GM18858 (cell line): ENCODE measurements at regions not wholly inside any gene's neighbourhood (a gene's known extent, or its start where the extent isn't known, plus 50 kb on each side); places are given as distances from the start of the nearest gene placed in this dataset.

Experiments used
- ATAC-seq: cut with Tn5 transposase; IDR thresholded peaks from one replicate; pipeline ENCODE4 v1.9.1; 2021; ENCODE audit not compliant: unreplicated experiment

DNA sequence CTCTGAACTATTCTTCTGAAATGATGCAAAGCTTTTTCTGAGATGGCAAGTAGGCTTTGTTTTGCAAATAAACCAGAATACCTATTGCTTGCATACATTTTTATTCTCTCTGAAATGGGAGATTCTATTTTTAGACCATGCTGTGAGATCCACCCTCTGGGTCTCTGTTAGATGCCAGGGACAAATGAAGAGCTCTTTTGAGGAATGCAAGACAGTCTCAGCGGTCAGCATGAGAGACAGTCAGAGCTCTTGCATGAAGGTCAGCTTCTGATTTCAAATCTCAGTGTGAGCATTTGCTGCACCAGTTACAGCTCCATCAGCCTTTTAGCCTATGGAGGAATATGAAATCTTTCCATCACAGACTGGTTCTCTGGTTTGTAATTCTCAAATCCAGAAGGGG, 429.9 kb upstream of the KLF6 start:
- ATAC-seq: no peak

GRCh38 chr10:4213441-4213840, 428.4 kb upstream of the KLF6 start:
- no peak for ATAC-seq

DNA sequence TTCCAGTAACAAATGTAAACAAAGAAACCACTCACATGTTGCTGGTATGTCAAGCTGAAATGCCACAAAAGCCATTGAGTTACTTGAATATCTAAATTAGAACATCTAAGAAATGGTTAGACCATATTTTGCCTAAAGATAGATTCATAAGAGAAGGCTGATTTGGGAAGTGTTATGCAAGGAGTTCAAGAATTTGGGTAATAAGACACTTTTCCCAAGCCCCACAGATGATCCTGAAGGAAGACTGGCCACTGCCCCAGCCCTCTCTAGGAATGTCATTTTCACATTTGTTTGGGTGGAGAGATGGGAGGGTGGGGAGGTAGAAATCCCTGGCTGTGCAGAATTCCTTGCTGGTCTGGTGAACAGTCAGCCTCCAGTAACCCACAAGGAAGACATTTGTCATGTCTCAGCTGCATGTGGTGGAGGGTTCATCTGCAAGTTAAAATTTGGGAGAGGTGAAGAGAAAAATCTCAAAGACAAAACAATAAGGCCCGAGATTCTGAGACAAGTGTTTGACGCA, 427.2 kb upstream of the KLF6 start:
- ATAC-seq: no peak

DNA sequence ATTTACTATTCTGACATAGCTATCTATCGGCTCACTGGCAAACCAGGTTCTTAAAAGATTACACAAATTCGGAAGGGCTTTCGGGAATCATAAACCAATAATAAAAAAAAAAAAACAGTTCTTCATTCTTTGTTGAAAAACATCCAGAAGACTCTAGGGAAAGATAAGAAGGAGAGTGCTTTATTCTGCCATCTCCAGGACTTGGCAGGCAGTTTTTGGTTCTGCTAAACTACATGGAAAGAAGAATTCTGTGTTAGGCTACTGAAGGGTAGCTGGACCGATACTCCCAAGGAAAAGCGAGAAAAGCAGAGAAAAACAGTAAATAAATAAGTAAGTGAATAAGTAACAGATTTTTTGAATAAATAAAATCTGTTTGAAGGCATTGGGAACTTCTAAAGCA, 423.5 kb upstream of the KLF6 start:
- ATAC-seq: no peak

GRCh38 chr10:4205113-4205512, 420.1 kb upstream of the KLF6 start:
- ATAC-seq: no peak

DNA sequence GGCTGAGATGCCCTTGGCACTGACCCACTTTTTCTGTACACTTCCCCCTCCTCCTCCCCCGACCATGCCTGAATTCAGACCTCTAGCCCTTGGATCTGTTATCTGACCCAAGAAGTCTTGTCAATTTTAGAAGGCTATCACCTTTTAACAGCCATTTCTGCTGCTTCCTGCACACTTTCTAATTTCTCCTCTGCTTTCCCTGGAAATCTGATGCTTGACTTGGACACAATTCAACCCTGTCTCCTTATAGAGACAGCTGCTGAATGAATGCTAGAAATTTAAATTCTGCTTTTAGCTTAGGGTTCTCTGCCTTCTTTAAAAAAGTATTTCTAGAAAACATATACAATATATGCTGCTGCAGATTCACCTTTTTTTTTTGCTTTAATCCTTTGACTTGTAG, 417.9 kb upstream of the KLF6 start:
- no peak for ATAC-seq

GRCh38 chr10:4201866-4202825, 417.1 kb upstream of the KLF6 start:
- ATAC-seq: no peak

DNA sequence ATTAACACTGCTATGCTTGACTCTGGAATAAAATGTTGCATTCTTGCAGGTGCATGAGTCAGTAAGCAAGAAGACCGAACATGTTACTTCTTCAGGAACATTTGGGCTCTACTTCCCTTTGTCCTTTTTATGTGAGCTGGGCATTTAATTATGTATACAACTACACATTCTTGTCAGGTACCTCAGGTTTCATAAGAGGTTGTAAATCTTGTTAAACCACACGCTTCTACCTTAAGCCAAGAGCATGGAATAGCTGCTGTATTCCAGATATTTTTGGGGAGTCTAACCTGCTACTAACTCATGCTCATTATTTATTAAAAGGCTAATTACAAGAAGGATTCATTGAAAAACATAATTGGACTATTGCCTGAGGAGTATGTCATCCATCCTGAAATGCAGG, 414.2 kb upstream of the KLF6 start:
- ATAC-seq: no peak

GRCh38 chr10:4198216-4198615, 413.2 kb upstream of the KLF6 start:
- no peak for ATAC-seq

- no peak for ATAC-seq
Measured at GRCh38 chr10:4197676-4198075, 412.7 kb upstream of the KLF6 start.

DNA sequence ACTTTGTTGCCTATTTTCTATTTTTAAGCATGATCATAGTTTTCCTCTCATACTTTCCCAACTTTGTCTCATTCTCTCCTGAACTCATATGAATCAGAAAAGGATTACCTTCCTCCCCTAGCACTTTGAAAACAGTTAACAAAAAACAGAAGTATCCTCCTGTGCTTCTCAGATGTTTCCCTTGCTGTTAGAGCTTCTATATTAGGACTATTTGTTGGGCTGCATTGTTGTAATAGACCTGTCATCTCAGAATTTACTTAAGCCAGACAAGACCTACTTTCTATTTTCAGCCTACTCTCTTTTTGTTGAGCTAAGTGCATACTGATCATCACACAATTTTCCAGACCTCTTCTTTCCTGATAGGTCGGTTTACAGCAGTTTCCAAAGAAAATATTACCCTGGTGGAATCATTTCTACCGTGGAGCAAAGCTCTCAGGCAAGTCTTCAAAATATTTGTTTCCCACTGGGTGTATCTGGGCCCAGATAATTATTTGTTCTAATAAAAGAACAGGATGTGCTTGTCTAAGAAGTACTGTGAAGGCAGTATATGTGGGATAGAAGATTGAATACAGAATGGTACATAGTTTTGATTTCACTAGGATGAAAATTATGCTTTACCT, 411.9 kb upstream of the KLF6 start:
- ATAC-seq: no peak

GRCh38 chr10:4196183-4196582, 411.2 kb upstream of the KLF6 start:
- no peak for ATAC-seq

GRCh38 chr10:4195213-4195612, 410.2 kb upstream of the KLF6 start:
- no peak for ATAC-seq

- no peak for ATAC-seq
Measured at GRCh38 chr10:4194231-4194630, 409.2 kb upstream of the KLF6 start.

GRCh38 chr10:4191894-4192293, 406.9 kb upstream of the KLF6 start:
- ATAC-seq: no peak

GRCh38 chr10:4191354-4191753, 406.3 kb upstream of the KLF6 start:
- ATAC-seq: no peak

- no peak for ATAC-seq
Measured at GRCh38 chr10:4190876-4191275, 405.9 kb upstream of the KLF6 start.

- no peak for ATAC-seq
Measured at GRCh38 chr10:4189281-4189680, 404.3 kb upstream of the KLF6 start.

- ATAC-seq: no peak
Measured at GRCh38 chr10:4188406-4188805, 403.4 kb upstream of the KLF6 start.

- ATAC-seq: no peak
Measured at GRCh38 chr10:4186849-4187540, 402.0 kb upstream of the KLF6 start.

GRCh38 chr10:4183761-4184261, 398.8 kb upstream of the KLF6 start:
- no peak for ATAC-seq
